IMR-90 (cell line): ENCODE measurements at regions not wholly inside any gene's neighbourhood (a gene's known extent, or its start where the extent isn't known, plus 50 kb on each side); places are given as distances from the start of the nearest gene placed in this dataset.
"Not testable (repeated sequence)": the region's sequence is repeated elsewhere in the genome, so short reads cannot be mapped to it uniquely, and the experiment has no call there.

ENCODE experiments used
- ATAC-seq: fragments of 200-7000 bp; cut with Tn5 transposase; 2 replicates; pipeline ENCODE4 v1.9.1; 2020; ENCODE audit warnings: low read depth, mild to moderate bottlenecking, moderate library complexity
- BruUV-seq: library from RNA; stranded (reverse); fragments of 400-500 nt; replicated peaks from 2 replicates; lab custom pipeline; 2021; lab: Mats Ljungman, UMichigan
- CTCF ChIA-PET: fragments of 300-600 bp; formaldehyde crosslinking; extraction: SDS; loops from one replicate; lab custom pipeline; 2021; ENCODE audit warnings: antibody characterized with exemption; lab: Yijun Ruan, JAX
- POLR2A ChIA-PET: fragments of 300-600 bp; sonication (Branson Sonifier 250); formaldehyde crosslinking; loops from one replicate; lab custom pipeline; 2022; ENCODE audit warnings: antibody characterized with exemption; ENCODE audit not compliant: unreplicated experiment; lab: Charles Lee
- DNase-seq: peaks from one replicate; pipeline ENCODE4 v3.0.0; 2013
- H2AFZ ChIP-seq: replicated peaks from 2 replicates; pipeline ENCODE3; 2013; ENCODE audit warnings: low read length, mild to moderate bottlenecking; ENCODE audit not compliant: poor library complexity
- H2AK5ac ChIP-seq: 2 replicates; pipeline ENCODE4 v1.6.1; 2013; ENCODE audit warnings: low read depth, low read length, inconsistent platforms
- H2AK9ac ChIP-seq: replicated peaks from 2 replicates; pipeline ENCODE3; 2013; ENCODE audit warnings: mild to moderate bottlenecking, low read depth, low read length, moderate library complexity; ENCODE audit not compliant: poor library complexity
- H2BK120ac ChIP-seq: 2 replicates; pipeline ENCODE4 v1.6.1; 2013; ENCODE audit warnings: low read depth, low read length, inconsistent platforms
- H2BK15ac ChIP-seq: 3 replicates; pipeline ENCODE4 v1.6.1; 2013; ENCODE audit warnings: low read depth, low read length, inconsistent platforms
- H2BK20ac ChIP-seq: 2 replicates; pipeline ENCODE4 v1.6.1; 2013; ENCODE audit warnings: low read depth, mild to moderate bottlenecking, inconsistent platforms, low read length, moderate library complexity
- H2BK5ac ChIP-seq: 2 replicates; pipeline ENCODE4 v1.6.1; 2013; ENCODE audit warnings: mild to moderate bottlenecking, low read depth, low read length, inconsistent platforms; ENCODE audit not compliant: poor library complexity, severe bottlenecking
- H3K14ac ChIP-seq: replicated peaks from 2 replicates; pipeline ENCODE4 v1.6.1; 2013; ENCODE audit warnings: low read depth, low read length, inconsistent platforms
- H3K18ac ChIP-seq: 2 replicates; pipeline ENCODE4 v1.6.1; 2013; ENCODE audit warnings: low read depth, low read length, control low read depth
- H3K23ac ChIP-seq: 2 replicates; pipeline ENCODE4 v1.6.1; 2013; ENCODE audit warnings: low read depth, low read length, inconsistent platforms
- H3K27ac ChIP-seq: 2 replicates; pipeline ENCODE4 v1.5.1; 2013; ENCODE audit warnings: mild to moderate bottlenecking, control low read depth, low read length; ENCODE audit not compliant: insufficient read depth
- H3K27me3 ChIP-seq: 2 replicates; pipeline ENCODE4 v1.6.1; 2013; ENCODE audit warnings: low read length; ENCODE audit not compliant: control insufficient read depth, insufficient read depth
- H3K36me3 ChIP-seq: 2 replicates; pipeline ENCODE4 v1.6.1; 2013; ENCODE audit warnings: low read length, mixed read lengths; ENCODE audit not compliant: control insufficient read depth, insufficient read depth
- H3K4ac ChIP-seq: 2 replicates; pipeline ENCODE4 v1.6.1; 2013; ENCODE audit warnings: low read depth, low read length, inconsistent platforms
- H3K4me1 ChIP-seq: 2 replicates; pipeline ENCODE4 v1.6.1; 2013; ENCODE audit warnings: low read length, mixed read lengths; ENCODE audit not compliant: control insufficient read depth, insufficient read depth
- H3K4me2 ChIP-seq: 2 replicates; pipeline ENCODE4 v1.6.1; 2013; ENCODE audit warnings: low read depth, mild to moderate bottlenecking, control low read depth, low read length, moderate library complexity
- H3K4me3 ChIP-seq: 2 replicates; pipeline ENCODE4 v1.5.1; 2013; ENCODE audit warnings: low read depth, mild to moderate bottlenecking, control low read depth, low read length, moderate library complexity; ENCODE audit not compliant: insufficient read depth
- H3K56ac ChIP-seq: 2 replicates; pipeline ENCODE4 v1.6.1; 2013; ENCODE audit warnings: low read length, inconsistent platforms; ENCODE audit not compliant: insufficient read depth; ENCODE audit errors: extremely low read depth
- H3K79me1 ChIP-seq, 2 experiments: 2 replicates each; pipeline ENCODE4 v1.6.1; 2013; ENCODE audit warnings: low read length in 2 of 2, inconsistent platforms in 1 of 2, low read depth in 1 of 2
- H3K9ac ChIP-seq: 2 replicates; pipeline ENCODE4 v1.6.1; 2013; ENCODE audit warnings: low read depth, low read length, control low read depth
- H3K9me1 ChIP-seq: 2 replicates; pipeline ENCODE4 v1.6.1; 2013; ENCODE audit warnings: low read length, inconsistent platforms; ENCODE audit not compliant: insufficient read depth
- H3K9me3 ChIP-seq: 2 replicates; pipeline ENCODE4 v1.6.1; 2013; ENCODE audit warnings: low read length; ENCODE audit not compliant: control insufficient read depth, insufficient read depth
- H4K20me1 ChIP-seq: 2 replicates; pipeline ENCODE4 v1.6.1; 2013; ENCODE audit warnings: low read length, inconsistent platforms; ENCODE audit not compliant: insufficient read depth
- H4K5ac ChIP-seq: 2 replicates; pipeline ENCODE4 v1.6.1; 2013; ENCODE audit warnings: mild to moderate bottlenecking, low read depth, low read length, control low read depth
- H4K8ac ChIP-seq, 2 experiments: 2 replicates each; pipeline ENCODE4 v1.6.1; 2013; ENCODE audit warnings: low read depth in 2 of 2, low read length in 2 of 2, control low read depth in 1 of 2, inconsistent platforms in 1 of 2
- H4K91ac ChIP-seq: 2 replicates; pipeline ENCODE4 v1.6.1; 2013; ENCODE audit warnings: low read depth, low read length, inconsistent platforms; ENCODE audit not compliant: insufficient read depth
- WGBS, 2 experiments: methylation state at CpG; one replicate each; pipeline versions ENCODE4 v1.1.5 to v1.1.7; 2013; ENCODE audit warnings: missing lambda C conversion rate in 2 of 2; ENCODE audit not compliant: insufficient read length in 1 of 2; ENCODE audit errors: extremely low coverage in 2 of 2; 5-methylcytosine and 5-hydroxymethylcytosine counted together
- dilution Hi-C: fragments of 300-500 bp; cut with HindIII; formaldehyde crosslinking; loops from one replicate; pipeline ENCODE4 v1.14.3; 2018; ENCODE audit warnings: low sequenced_read_pairs; ENCODE audit not compliant: unreplicated experiment
- in situ Hi-C: fragments of 300-500 bp; cut with MboI; formaldehyde crosslinking; loops from 3 replicates; pipeline ENCODE4 v1.14.3; 2019; ENCODE audit warnings: low sequenced_read_pairs, inconsistent platforms, mixed read lengths
- intact Hi-C: fragments of 100-400 bp; cut with micrococcal nuclease; formaldehyde crosslinking; loops from 2 replicates; pipeline ENCODE4 v1.10.0; 2022

- POLR2A ChIA-PET, H3K9me3 ChIP-seq, H2BK20ac ChIP-seq, intact Hi-C loops, H3K18ac ChIP-seq, H3K9me1 ChIP-seq, H2AFZ ChIP-seq, H3K4me3 ChIP-seq, H3K27ac ChIP-seq, in situ Hi-C loops, H3K4me1 ChIP-seq, DNase-seq, dilution Hi-C loops, H2BK15ac ChIP-seq, H2BK5ac ChIP-seq, H4K20me1 ChIP-seq, H2AK5ac ChIP-seq, H4K91ac ChIP-seq, H3K4me2 ChIP-seq, H3K4ac ChIP-seq, CTCF ChIA-PET, H3K27me3 ChIP-seq, H3K23ac ChIP-seq, BruUV-seq, H3K9ac ChIP-seq, H4K5ac ChIP-seq, H2BK120ac ChIP-seq, H3K79me1 ChIP-seq, H2AK9ac ChIP-seq, ATAC-seq, H3K56ac ChIP-seq, H3K36me3 ChIP-seq, H4K8ac ChIP-seq, H3K14ac ChIP-seq: not testable (repeated sequence)
- no CpG with 5 or more reads among the region's 29 CpGs for WGBS, 2 experiments
Observed at GRCh38 chr5:85662969-85663707, 954.6 kb upstream of the COX7C start.
